ENCODE measurements at regions not wholly inside any gene's neighbourhood (a gene's known extent, or its start where the extent isn't known, plus 50 kb on each side); places are given as distances from the start of the nearest gene placed in this dataset.
"Not testable (repeated sequence)": the region's sequence is repeated elsewhere in the genome, so short reads cannot be mapped to it uniquely, and the experiment has no call there.

DNA sequence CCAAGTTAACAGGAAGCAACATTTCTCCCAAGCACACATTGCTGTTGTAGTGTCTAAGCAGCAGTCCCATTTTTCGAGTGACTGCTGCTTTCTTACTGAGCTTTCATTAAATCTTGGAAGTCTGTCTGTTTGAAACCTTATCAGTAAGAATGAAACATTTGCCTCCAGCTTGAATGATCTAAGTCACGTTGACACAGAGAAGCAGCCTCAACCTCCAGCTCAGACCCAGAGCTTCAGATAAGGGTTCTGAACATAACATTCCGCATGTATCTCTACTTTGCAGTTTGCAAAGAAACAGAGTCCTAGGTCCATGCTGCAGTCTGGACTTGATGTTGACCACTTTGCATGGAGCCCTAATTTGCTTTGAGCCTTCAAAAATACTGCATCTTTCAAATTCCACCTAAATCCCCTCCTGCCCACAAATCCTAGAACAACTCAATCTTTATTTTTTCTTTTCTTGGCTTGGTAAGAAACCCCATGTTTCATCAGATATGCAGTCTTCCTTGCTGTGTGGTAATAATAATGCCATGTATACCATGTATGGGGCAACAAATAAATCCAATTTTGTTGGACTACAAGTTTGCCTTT, 698.7 kb upstream of the IGFBP3 start:
- FAIRE-seq = no peak
- DNase-seq (ENCODE audit: low spot score in 2 of 2) = no peak

DNA sequence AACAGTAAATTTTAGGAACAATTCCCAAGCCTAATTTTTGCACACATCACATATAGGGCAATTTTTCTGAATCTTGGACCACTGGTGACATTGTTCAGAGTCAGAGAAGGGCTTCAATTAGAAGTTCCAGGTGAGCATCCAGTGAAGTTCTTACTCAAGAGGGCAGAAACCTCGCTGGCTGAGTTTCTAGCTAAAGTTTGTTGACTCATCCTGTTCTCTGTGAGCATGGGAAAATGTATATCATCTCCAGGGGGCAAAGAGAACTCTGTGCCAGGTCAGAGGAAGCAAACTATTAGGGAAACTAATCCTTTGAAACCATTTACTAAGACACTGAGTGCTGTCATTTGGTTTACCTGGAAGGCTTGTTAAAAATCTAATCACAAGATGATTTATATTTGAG, 695.6 kb upstream of the IGFBP3 start:
- no peak for DNase-seq (ENCODE audit: low spot score in 2 of 2)
- no peak for FAIRE-seq

GRCh38 chr7:46613551-46613950, 692.5 kb upstream of the IGFBP3 start:
- DNase-seq (ENCODE audit: low spot score in 2 of 2) (no peak), FAIRE-seq (no peak)

DNA sequence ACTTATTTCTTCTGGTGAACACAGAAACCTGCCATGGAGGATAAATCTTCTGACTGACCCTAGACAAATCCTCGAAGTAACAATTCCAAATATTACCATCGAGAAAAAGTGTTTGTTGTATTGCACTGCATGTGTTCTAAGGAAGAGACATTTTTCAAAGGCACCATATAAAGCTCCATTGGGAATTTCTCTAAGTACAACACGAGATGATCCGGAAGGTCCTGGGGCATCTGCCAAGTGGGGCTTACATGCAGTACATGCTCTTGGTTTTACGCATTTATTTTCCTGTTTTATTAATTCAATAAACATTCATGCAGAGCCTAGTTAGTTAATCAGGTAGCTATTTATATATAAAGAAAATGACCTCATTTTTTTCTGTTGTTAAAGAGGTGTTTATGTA, 692.0 kb upstream of the IGFBP3 start:
- FAIRE-seq (no peak), DNase-seq (ENCODE audit: low spot score in 2 of 2) (no peak)

- FAIRE-seq = no peak
- no peak for DNase-seq (ENCODE audit: low spot score in 2 of 2)
Measured at GRCh38 chr7:46611508-46611907, 690.4 kb upstream of the IGFBP3 start.

- FAIRE-seq = no peak
- no peak for DNase-seq (ENCODE audit: low spot score in 2 of 2)
Measured at GRCh38 chr7:46610746-46611145, 689.7 kb upstream of the IGFBP3 start.

- DNase-seq (ENCODE audit: low spot score in 2 of 2) = no peak
Measured at GRCh38 chr7:46607176-46607575, 686.1 kb upstream of the IGFBP3 start.

GRCh38 chr7:46606761-46607160, 685.7 kb upstream of the IGFBP3 start:
- no peak for FAIRE-seq
- DNase-seq (ENCODE audit: low spot score in 2 of 2) = no peak

More at GRCh38 chr7:46607176-46607575, 686.1 kb upstream of the IGFBP3 start:
- FAIRE-seq = no peak

GRCh38 chr7:46604241-46604661, 683.2 kb upstream of the IGFBP3 start:
- DNase-seq (ENCODE audit: low spot score in 2 of 2) (no peak), FAIRE-seq (no peak)

- no peak for FAIRE-seq
- peak in 1 of 2 donors; percentile 21 for DNase-seq (ENCODE audit: low spot score in 2 of 2)
Measured at GRCh38 chr7:46603780-46604179, 682.7 kb upstream of the IGFBP3 start.

- peak in 1 of 2 donors; percentile 5 for DNase-seq (ENCODE audit: low spot score in 2 of 2)
- no peak for FAIRE-seq
Measured at GRCh38 chr7:46603296-46603752, 682.3 kb upstream of the IGFBP3 start.

DNA sequence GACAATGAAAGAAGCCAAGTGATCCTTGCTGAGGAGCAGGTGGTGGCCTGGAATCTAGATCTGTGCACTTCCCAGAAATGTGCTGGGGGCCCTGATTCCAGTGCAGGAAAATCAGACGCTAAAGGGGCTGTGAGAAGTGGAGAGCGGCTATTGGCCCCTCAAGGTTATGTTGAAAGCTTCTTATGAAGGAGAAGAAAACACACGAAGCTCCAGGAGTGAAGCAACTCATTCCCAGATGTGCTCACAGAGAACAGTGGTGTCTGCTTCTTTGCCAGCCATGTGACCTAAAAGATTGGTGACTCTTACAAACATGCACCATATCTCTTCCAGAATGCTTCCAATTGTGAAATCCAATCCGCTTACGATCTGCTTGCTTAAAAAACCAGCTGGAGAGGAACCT, 679.3 kb upstream of the IGFBP3 start:
- FAIRE-seq = no peak
- no peak for DNase-seq (ENCODE audit: low spot score in 2 of 2)

DNA sequence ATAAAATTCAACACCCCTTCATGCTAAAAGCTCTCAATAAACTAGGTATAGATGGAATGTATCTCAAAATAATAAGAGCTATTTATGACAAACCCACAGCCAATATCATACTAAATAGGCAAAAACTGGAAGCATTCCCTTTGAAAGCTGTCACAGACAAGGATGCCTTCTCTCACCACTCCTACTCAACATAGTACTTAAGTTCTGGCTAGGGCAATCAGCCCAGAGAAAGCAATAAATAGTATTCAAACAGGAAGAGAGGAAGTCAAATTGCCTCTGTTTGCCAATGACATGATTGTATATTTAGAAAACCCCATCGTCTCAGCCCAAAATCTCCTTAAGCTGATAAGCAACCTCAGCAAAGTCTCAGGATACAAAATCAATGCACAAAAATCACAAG, 673.8 kb upstream of the IGFBP3 start:
- not testable (repeated sequence) for FAIRE-seq; DNase-seq (ENCODE audit: low spot score in 2 of 2)

DNA sequence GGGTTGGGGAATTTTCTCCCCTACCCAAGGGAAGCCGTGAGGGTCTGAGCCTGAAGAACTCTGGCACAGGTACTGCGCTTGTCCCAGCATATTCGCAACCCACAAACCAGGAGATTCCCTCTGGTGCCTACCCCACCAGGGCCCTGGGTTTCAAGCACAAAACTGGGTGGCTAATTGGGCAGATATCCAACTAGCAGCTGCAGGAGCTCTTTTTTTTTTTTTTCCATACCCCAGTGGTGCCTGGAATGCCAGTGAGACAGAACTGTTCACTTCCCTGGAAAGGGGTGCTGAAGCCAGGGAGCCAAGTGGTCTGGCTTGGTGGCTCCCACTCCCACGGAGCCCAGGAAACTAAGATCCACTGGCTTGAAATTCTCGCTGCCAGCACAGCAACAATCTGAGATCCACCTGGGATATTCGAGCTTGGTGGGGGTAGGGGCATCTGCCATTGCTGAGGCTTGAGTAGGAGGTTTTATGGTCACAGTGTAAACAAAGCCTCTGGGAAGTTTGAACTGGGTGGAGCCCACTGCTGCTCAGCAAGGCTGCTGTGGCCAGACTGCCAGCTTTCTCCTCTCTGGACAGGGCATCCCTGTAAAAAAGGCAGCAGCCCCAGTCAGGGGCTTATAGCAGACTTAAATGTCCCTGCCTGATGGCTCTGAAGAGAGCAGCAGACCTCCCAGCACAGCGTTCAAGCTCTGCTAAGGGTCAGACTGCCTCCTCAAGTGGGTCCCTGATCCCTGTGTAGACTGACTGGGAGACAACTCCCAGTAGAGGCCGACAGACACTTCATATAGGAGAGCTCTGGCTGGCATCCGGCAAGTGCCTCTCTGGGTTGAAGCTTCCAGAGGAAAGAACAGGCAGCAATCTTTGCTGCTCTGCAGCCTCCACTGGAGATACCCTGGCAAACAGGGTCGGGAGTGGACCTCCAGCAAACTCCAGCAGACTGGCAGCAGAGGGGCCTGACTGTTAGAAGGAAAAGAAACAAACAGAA, 670.1 kb upstream of the IGFBP3 start:
- not testable (repeated sequence) for FAIRE-seq; DNase-seq (ENCODE audit: low spot score in 2 of 2)

GRCh38 chr7:46589286-46589685, 668.2 kb upstream of the IGFBP3 start:
- no peak for DNase-seq (ENCODE audit: low spot score in 2 of 2)
- no peak for FAIRE-seq

GRCh38 chr7:46586406-46586805, 665.3 kb upstream of the IGFBP3 start:
- FAIRE-seq = no peak
- no peak for DNase-seq (ENCODE audit: low spot score in 2 of 2)

- no peak for DNase-seq (ENCODE audit: low spot score in 2 of 2)
- no peak for FAIRE-seq
Measured at GRCh38 chr7:46583656-46584055, 662.6 kb upstream of the IGFBP3 start.

- no peak for DNase-seq (ENCODE audit: low spot score in 2 of 2)
- no peak for FAIRE-seq
Measured at GRCh38 chr7:46581268-46581667, 660.2 kb upstream of the IGFBP3 start.

DNA sequence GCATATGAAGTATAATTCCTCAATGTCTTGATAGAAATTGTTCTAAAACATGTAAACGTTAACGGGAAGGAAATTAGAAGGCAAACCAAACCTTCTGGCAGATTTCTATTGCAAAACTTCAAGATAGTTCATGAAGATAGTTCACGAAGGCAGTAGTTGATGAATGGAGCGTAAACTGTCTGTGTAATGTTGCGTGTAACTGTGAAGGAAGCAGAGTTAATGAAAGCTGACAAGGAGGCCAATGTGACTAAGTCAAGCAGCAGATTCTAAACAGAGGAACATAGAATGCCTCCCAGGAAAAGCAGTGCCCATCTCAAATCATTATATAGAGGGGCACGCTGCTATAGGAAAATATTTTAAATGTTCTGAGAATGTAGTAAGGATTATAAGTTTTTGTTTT, 659.7 kb upstream of the IGFBP3 start:
- FAIRE-seq = no peak
- no peak for DNase-seq (ENCODE audit: low spot score in 2 of 2)

DNA sequence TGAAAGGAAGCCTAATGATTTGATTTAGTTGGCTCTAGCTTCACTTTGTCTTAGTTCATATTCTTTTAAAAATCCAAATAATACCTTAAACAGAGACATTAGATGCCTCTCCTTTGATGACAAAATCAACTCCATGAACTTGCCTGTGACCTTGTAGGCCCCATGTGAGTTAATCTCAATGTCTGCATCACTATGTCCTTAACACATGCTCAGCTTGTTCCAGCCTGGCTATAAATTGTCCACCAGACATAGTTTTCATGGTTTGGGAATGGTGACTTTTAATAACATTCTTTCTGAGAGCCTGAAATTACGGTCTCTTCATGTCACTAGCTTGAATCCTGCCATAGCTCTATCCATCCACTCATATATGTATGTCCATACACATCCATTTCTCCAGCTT, 656.3 kb upstream of the IGFBP3 start:
- FAIRE-seq (no peak), DNase-seq (ENCODE audit: low spot score in 2 of 2) (no peak)

- FAIRE-seq = no peak
- DNase-seq (ENCODE audit: low spot score in 2 of 2) = no peak
Measured at GRCh38 chr7:46576950-46577349, 655.9 kb upstream of the IGFBP3 start.

DNA sequence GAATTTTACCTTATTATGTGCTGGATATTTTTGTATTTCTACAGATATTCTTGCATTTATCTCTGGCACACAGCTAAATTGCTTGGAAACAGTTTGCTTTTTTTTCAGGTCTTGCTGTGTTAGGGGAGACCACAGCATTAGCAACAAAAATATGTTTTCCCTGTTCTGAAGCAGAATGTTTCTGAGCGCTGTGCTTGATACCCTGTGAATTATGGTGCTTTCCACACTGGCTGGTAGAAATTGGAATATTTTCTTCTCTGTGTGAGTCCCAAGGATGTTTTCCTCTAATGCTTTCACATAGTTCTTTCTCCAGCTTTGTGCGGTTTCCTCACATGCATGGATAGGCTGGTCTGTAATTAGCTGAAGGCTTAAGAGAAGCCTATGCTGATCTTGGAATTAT, 651.6 kb upstream of the IGFBP3 start:
- FAIRE-seq (no peak), DNase-seq (ENCODE audit: low spot score in 2 of 2) (no peak)

All from frontal cortex (tissue), 3 donors.